Activated naive CD8-positive, alpha-beta T cell (primary cell): ENCODE measurements at regions not wholly inside any gene's neighbourhood (a gene's known extent, or its start where the extent isn't known, plus 50 kb on each side); places are given as distances from the start of the nearest gene placed in this dataset.

ENCODE experiments used
- H3K27ac Mint-ChIP-seq: one replicate; pipeline ENCODE4 v1.8.0; 2021; ENCODE audit warnings: mixed read lengths
- H3K27me3 Mint-ChIP-seq: one replicate; pipeline ENCODE4 v1.8.0; 2021; ENCODE audit warnings: mixed read lengths
- H3K36me3 Mint-ChIP-seq: one replicate; pipeline ENCODE4 v1.8.0; 2021; ENCODE audit warnings: mixed read lengths
- H3K4me1 Mint-ChIP-seq: one replicate; pipeline ENCODE4 v1.8.0; 2021; ENCODE audit warnings: low read depth, mixed read lengths
- H3K4me3 Mint-ChIP-seq: one replicate; pipeline ENCODE4 v1.8.0; 2021; ENCODE audit warnings: mild to moderate bottlenecking, mixed read lengths
- H3K9me3 Mint-ChIP-seq: one replicate; pipeline ENCODE4 v1.8.0; 2021; ENCODE audit warnings: low read depth, mixed read lengths

GRCh38 chr12:113766131-113766878 is 199.8 kb downstream of the RBM19 start:
- H3K27me3 Mint-ChIP-seq, result peaks cover 19% of the 10 kb centered on the region
- no peaks in the 10 kb centered on the region for H3K36me3 Mint-ChIP-seq

DNA sequence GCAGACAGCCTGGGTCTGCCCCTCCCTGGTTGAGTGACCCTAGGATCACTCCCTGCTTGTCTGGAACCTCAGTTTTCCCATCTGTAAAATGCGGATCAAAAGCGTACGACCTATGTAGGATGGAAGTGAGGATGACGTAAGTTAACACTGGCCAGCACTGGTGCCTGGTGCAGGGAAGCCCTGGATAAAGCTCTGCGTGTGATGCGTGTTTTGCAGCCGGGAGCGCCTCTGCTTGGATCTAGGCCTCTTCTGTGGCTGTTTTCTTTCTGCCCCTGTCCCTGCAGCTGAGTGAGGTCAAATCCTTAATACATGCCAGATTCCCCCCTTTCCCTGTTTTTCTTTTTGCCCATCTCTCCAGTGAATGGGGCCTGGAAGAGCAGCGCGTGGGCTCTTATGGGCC is 201.5 kb downstream of the RBM19 start:
- Mint-ChIP-seq H3K27ac (no peak overlapping the region), H3K27me3 (peaks cover 21% of the 10 kb centered on the region), H3K4me1 (no peaks in the 10 kb centered on the region), H3K36me3 (no peaks in the 10 kb centered on the region), H3K4me3 (no peak overlapping the region), H3K9me3 (no peaks in the 10 kb centered on the region)

More at GRCh38 chr12:113766131-113766878, 199.8 kb downstream of the RBM19 start:
- Mint-ChIP-seq H3K27ac (no peak overlapping the region), H3K4me3 (no peak overlapping the region), H3K4me1 (no peaks in the 10 kb centered on the region), H3K9me3 (no peaks in the 10 kb centered on the region)

DNA sequence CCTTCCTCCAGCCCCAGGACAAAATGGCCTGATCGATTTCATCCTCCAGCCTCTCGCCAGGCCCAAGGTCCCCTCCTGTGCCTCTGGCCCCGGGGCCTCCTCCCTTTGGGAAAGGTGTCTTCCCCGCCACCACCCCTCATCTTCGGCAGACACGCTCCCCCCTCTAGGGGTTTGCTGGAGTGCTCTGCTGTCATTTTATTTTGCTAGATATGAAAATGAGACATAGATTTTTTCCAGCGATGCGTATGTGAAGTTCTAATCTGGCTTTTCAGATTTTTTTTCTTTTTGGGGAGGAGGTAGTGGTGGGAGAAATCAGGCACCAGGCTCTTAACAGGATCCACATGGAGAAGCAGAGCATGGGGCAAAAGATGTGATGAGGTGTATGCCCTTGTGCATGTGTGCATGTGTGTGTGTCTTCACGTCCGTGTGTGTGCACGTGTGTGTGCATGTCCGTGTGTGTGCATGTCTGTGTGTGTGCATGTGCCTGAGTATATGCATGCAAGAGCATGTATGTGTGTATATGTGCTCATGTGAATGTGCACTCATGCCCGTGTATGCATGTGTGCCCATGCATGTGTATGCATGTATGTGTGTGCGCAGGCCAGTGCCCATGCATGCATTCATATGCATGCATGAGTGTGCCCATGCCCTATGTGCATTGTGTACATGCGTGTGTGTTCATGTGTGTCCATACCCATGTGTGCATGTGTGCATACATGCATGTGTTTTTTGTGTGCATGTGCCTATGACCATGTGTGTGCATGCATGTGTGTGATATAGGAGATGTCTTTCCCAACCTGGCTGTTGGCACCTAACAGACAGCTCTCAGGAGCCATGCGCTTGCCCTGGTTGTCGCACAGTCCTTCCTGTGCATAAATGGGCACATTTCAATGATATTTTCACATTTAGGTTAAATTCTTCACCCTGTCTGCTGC is 203.0 kb downstream of the RBM19 start:
- H3K27me3 Mint-ChIP-seq, result peaks cover 22% of the 10 kb centered on the region
- no peak overlapping the region for H3K4me3 Mint-ChIP-seq
- H3K9me3 Mint-ChIP-seq, result no peaks in the 10 kb centered on the region
- no peak overlapping the region for H3K27ac Mint-ChIP-seq
- H3K36me3 Mint-ChIP-seq, result no peaks in the 10 kb centered on the region
- H3K4me1 Mint-ChIP-seq, result no peaks in the 10 kb centered on the region

DNA sequence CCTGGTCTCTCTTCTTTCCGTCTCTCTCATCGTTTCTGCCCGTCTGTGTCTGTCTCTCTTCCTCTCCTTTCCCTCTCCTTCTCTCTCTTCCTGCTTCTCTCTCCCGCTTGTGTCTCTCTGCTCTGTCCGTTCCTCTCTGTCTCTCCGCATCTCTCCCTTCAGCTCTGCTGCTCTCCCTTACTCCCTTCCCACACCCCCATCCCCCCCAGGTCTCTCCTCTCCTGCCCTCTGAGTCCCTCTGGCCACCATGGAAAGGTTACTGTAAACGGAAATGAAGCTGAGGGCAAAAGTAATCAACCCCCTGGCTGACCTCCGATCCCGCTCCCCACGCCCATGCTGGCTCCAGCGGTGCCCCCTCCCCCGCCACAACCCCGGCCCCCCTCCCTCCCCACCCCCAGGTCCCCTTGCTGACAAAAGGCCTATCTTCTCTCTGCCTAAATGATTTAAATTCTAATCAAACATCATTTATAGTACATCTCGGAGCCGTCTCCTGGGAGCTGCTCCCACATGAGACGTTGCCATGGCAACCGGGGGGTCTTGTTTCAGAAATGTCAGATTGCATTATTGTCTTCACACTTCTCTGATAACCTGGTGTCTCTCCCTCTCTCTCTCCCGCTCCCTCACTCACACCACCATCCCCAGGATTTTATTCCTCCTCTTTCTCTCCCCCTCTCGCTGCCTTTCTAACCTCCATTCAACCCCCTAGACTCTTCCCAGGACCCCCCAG is 203.8 kb downstream of the RBM19 start:
- Mint-ChIP-seq H3K27me3 (peaks cover 19% of the 10 kb centered on the region), H3K36me3 (no peaks in the 10 kb centered on the region), H3K4me3 (no peak overlapping the region), H3K27ac (no peak overlapping the region), H3K4me1 (no peaks in the 10 kb centered on the region), H3K9me3 (no peaks in the 10 kb centered on the region)

DNA sequence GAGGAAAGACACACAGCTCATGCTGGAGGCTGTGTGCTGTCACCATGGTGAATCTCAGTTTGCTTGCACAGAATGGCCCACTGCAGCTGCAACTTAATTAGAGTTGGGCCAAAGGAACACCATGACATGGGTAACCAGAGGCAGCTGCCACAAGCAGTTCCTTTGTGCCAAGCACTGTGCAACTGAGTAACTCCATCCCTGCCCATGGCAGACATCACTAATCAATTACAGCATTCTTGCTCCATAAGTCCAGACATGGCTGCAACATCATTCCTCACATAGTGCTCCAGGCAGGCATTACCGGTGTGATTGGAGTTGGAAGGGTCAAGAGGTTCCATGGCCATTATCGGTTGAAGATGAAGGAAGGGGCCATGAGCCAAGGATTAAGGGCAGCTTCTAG is 207.0 kb downstream of the RBM19 start:
- no peaks in the 10 kb centered on the region for H3K9me3 Mint-ChIP-seq
- H3K4me3 Mint-ChIP-seq, result no peak overlapping the region
- no peaks in the 10 kb centered on the region for H3K36me3 Mint-ChIP-seq
- H3K27ac Mint-ChIP-seq, result no peak overlapping the region
- H3K27me3 Mint-ChIP-seq, result peaks cover 20% of the 10 kb centered on the region
- no peaks in the 10 kb centered on the region for H3K4me1 Mint-ChIP-seq

GRCh38 chr12:113758165-113758924 is 207.8 kb downstream of the RBM19 start:
- Mint-ChIP-seq H3K9me3 (no peaks in the 10 kb centered on the region), H3K27ac (no peak overlapping the region), H3K4me3 (no peak overlapping the region), H3K36me3 (no peaks in the 10 kb centered on the region), H3K4me1 (no peaks in the 10 kb centered on the region), H3K27me3 (peaks cover 17% of the 10 kb centered on the region)

GRCh38 chr12:113757221-113758002 is 208.7 kb downstream of the RBM19 start:
- Mint-ChIP-seq H3K27ac (no peak overlapping the region), H3K36me3 (no peaks in the 10 kb centered on the region), H3K4me1 (no peaks in the 10 kb centered on the region), H3K27me3 (peaks cover 9% of the 10 kb centered on the region), H3K9me3 (no peaks in the 10 kb centered on the region), H3K4me3 (no peak overlapping the region)

GRCh38 chr12:113756609-113757008 is 209.5 kb downstream of the RBM19 start:
- no peaks in the 10 kb centered on the region for H3K4me1 Mint-ChIP-seq
- peaks cover 7% of the 10 kb centered on the region for H3K27me3 Mint-ChIP-seq
- no peaks in the 10 kb centered on the region for H3K9me3 Mint-ChIP-seq
- H3K4me3 Mint-ChIP-seq, result no peak overlapping the region
- H3K36me3 Mint-ChIP-seq, result no peaks in the 10 kb centered on the region
- H3K27ac Mint-ChIP-seq, result no peak overlapping the region

DNA sequence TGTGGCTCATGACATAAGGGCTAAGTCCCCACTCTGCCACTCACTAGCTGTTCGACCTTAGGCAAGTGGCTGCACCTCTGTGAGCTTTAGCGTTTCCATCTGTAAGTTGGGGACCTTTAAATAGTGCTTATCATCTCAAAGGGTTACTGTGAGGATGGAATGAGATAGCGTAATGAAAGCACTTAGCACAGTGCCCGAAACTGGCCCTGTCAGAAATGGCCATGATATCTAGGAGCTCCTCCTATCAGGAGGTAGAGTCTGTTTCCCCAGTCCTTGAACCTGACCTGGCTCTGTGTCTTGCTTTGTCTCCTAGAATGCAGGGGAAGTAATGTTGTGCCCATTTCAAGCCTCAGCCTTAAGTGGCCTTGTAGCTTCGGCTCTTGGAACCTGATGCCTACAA is 211.0 kb downstream of the RBM19 start:
- Mint-ChIP-seq H3K9me3 (no peaks in the 10 kb centered on the region), H3K36me3 (no peaks in the 10 kb centered on the region), H3K4me3 (no peak overlapping the region), H3K27ac (no peak overlapping the region), H3K27me3 (peaks cover 5% of the 10 kb centered on the region), H3K4me1 (no peaks in the 10 kb centered on the region)

GRCh38 chr12:113751513-113751912 is 214.6 kb downstream of the RBM19 start:
- Mint-ChIP-seq H3K27ac (no peak overlapping the region), H3K27me3 (peaks cover 7% of the 10 kb centered on the region), H3K9me3 (no peaks in the 10 kb centered on the region), H3K4me3 (no peak overlapping the region), H3K4me1 (no peaks in the 10 kb centered on the region), H3K36me3 (no peaks in the 10 kb centered on the region)

GRCh38 chr12:113749433-113749815 is 216.7 kb downstream of the RBM19 start:
- Mint-ChIP-seq H3K27me3 (peaks cover 7% of the 10 kb centered on the region), H3K36me3 (no peaks in the 10 kb centered on the region), H3K4me1 (no peaks in the 10 kb centered on the region)

GRCh38 chr12:113748707-113749432 is 217.3 kb downstream of the RBM19 start:
- no peaks in the 10 kb centered on the region for H3K4me1 Mint-ChIP-seq
- no peak overlapping the region for H3K27ac Mint-ChIP-seq
- H3K27me3 Mint-ChIP-seq, result peaks cover 7% of the 10 kb centered on the region
- H3K4me3 Mint-ChIP-seq, result no peak overlapping the region
- no peaks in the 10 kb centered on the region for H3K36me3 Mint-ChIP-seq
- no peaks in the 10 kb centered on the region for H3K9me3 Mint-ChIP-seq

More at GRCh38 chr12:113749433-113749815, 216.7 kb downstream of the RBM19 start:
- no peak overlapping the region for H3K4me3 Mint-ChIP-seq
- no peak overlapping the region for H3K27ac Mint-ChIP-seq
- H3K9me3 Mint-ChIP-seq, result no peaks in the 10 kb centered on the region

DNA sequence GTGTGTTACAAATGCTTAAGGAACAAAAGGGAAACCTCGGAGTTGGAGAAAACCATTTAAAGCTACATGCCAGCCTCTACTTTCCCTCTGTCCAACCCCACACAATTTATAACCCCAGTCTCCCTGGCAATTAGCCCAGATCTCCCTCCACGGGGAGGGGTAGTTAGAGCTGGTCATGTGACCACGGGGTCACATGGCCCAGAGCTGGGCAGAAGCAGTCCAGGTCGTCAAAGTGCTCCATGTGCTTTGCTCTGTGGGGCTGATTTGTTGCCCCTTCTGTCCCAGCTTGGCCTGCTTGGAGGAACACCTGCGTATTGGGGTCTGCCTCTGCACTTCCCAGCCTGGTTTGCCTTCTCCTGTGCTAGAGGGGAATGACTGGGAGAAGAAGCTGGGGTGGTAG is 219.1 kb downstream of the RBM19 start:
- H3K9me3 Mint-ChIP-seq, result no peaks in the 10 kb centered on the region
- H3K4me1 Mint-ChIP-seq, result no peaks in the 10 kb centered on the region
- H3K4me3 Mint-ChIP-seq, result no peak overlapping the region
- H3K27ac Mint-ChIP-seq, result no peak overlapping the region
- no peaks in the 10 kb centered on the region for H3K36me3 Mint-ChIP-seq
- peaks cover 8% of the 10 kb centered on the region for H3K27me3 Mint-ChIP-seq
